ENCODE measurements at regions not wholly inside any gene's neighbourhood (a gene's known extent, or its start where the extent isn't known, plus 50 kb on each side); places are given as distances from the start of the nearest gene placed in this dataset.

GRCh38 chrY:19354061-19354856 lies 390.3 kb downstream of the KDM5D start:
- DNase-seq = no peak

DNA sequence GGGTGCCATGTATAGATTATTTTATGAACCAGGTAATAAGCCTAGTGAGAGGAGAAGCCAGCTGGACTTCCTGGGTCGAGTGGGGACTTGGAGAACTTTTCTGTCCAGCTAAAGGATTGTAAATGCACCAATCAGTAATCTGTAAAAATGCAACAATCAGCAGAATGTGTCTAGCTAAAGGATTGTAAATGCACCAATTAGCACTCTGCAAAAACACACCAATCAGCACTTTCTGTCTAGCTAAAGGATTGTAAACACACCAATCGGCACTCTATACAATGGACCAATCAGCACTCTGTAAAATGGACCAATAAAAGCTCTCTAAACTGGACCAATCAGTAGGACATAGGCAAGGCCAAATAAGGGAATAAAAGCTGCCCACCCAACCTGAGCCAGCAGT lies 392.9 kb downstream of the KDM5D start:
- DNase-seq = no peak

DNA sequence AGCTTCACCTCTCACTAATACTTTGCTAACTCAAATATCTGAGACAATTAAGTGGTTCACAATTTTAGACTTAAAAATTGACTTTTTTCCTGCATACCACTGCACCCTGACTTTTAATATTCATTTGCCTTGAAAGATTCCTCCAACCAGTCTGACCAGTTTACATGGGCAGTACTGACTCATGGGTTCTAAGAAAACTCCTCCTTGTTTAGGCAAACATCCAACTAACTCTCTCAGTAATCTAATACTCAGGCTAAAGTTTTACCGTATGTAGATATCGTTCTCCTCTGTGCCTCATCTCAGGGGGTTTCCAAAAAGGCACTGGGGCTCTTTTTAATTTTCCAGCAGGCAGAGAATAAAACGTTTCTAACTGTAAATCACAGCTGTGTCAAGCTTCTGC lies 422.8 kb downstream of the KDM5D start:
- no peak for DNase-seq

DNA sequence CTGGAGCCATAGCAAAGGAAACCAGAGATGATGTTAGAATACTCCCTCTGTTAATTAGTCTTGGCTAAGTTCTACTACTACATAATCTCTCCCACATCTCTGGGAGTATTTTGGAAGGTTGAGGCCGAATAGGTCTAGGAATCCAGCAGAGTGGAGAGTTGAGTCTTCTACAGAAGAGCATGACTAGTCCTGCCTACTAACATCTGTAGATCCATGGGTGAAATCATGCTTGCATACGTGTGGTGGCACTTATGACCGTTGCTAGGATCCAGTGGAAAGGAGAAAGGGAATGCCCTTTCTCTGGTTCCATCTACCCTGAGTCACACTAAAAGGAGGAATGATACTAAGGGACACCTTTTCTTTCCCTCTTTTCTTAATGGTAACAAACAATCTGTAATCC lies 425.4 kb downstream of the KDM5D start:
- no peak for DNase-seq

- no peak for DNase-seq
Observed at GRCh38 chrY:19317271-19317987, 427.1 kb downstream of the KDM5D start.

DNA sequence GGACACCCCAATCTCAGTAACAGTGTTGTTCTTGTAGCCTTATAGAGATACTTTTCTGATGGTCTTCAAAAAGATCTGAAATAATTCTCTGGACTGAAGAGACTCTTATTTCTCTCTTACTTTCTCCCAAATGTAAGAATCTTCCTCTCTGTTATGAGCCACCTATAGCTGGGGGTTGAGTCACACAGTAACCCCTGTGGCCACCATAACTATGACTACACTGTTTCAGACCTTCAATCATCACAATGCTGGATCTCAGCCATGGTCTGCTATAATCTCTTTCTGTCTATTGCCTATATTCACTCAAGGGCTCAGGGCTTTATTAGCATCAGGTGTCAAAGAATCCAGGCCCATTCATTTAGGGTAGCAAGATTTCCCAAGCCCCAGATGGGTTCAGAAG lies 436.9 kb downstream of the KDM5D start:
- DNase-seq = no peak

- no peak for DNase-seq
Observed at GRCh38 chrY:19303136-19303535, 441.4 kb downstream of the KDM5D start.

GRCh38 chrY:19290925-19291324 lies 453.6 kb downstream of the KDM5D start:
- DNase-seq = no peak

GRCh38 chrY:19274076-19274475 lies 470.4 kb downstream of the KDM5D start:
- no peak for DNase-seq

DNA sequence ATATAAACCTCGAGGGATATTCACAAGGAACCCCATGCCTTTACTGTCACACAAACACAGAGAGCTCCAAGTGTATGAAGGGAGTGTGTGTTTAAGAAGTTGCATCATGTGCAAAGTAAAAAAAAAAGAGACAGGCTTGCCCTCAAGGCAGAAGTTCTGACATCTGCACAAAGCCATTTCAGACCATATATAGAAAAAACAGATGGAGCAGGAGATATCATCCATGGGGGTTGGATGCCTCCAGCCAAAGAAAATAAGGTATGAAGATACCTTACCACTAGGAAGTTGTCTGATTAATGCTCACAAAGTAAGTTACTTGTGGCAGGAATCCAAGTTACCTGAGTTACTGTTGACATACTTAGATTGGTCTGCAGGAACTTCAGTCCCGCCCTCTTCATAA lies 476.2 kb downstream of the KDM5D start:
- no peak for DNase-seq

- DNase-seq = no peak
Observed at GRCh38 chrY:19265404-19265803, 479.1 kb downstream of the KDM5D start.

GRCh38 chrY:19262310-19262709 lies 482.2 kb downstream of the KDM5D start:
- DNase-seq = no peak

DNA sequence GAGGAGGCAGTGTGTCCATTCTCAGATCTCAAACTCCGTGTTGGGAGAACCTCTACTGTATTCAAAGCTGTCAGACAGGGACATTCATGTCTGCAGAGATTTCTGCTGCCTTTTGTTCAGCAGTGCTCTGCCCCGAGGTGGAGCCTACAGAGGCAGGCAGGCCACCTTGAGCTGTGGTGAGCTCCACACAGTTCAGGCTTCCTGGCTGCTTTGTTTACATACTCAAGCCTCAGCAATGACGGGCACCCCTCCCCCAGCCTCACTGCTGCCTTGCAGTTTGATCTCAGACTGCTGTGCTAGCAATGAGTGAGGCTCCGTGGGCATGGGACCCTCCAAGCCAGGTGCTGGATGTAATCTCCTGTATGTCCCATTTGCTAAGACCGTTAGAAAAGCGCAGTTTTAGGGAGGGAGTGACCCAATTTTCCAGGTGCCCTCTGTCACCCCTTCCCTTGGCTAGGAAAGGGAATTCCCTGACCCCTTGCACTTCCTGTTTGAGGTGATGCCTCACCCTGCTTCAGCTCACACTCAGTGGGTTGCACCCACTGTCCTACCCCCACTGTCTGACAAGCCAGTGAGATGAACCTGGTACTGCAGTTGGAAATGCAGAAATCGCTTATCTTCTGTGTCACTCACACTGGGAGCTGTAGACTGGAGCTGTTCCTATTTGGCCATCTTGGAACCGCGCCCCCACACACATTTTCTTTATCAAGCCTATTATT lies 458.9 kb upstream of the HSFY2 start:
- no peak for DNase-seq

GRCh38 chrY:19220784-19221183 lies 447.2 kb upstream of the HSFY2 start:
- DNase-seq = no peak

GRCh38 chrY:19208915-19209314 lies 435.4 kb upstream of the HSFY2 start:
- DNase-seq = peak; percentile 44

- no peak for DNase-seq
Observed at GRCh38 chrY:19207048-19207447, 433.5 kb upstream of the HSFY2 start.

DNA sequence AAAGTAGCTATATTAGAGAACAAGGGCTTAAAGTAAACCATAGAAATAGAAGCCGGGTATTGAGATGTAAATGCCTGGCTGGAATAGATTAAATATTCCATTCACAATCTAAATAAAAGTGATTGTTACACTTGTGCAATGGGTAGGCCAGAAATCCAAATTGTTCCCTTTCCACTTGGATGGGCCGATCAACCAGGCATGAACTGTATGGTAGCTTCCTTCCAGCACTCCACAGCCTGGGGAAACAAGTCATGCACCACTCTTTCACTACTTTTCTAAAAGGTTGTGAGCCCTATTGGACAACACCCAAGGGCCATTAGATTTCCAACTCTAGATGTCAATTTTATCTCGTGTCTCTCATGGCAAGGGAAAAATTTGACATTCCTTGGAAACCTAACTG lies 407.3 kb upstream of the HSFY2 start:
- DNase-seq = no peak

- no peak for DNase-seq
Observed at GRCh38 chrY:19168202-19168565, 394.6 kb upstream of the HSFY2 start.

DNA sequence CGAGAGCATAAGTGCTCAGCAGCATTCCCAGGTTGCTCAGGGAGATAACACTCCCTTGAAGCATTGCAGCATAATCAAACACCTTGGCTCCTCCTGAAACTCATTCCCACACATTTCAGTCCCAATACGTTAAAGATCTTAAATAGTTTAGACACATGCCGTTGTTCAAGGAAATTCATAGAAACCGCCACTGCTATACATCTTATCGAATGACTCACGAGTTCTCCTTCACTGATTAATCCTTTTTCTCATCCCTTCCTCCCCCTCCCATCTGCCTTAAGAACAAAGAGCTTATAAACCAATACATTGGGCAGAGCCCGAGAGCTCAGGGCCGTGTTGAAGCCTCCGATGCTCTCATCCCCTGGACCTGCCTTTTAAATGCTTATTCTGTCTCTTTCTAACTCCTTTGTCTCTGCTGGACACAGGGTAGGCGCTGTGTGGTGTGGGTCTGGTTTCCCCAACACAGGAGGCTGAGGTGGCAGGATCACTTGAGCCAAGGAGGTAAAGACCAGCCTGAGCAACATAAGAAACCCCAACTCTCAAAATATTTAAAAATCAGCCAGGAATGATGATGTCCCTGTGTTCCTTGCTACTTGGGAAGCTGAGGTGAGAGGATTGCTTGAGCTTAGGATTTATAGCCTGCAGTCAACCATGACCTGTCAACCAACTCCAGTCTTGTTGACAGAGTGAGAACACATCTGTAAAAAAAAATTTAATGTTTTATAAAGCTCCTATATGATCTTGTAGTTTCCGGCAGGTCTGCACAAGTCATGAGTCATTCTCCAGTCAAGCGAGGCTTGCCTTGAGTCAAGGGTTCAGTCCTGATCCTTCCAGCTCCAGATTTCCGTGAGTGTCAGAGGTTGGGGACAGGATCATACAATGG lies 394.0 kb upstream of the HSFY2 start:
- DNase-seq = no peak

DNA sequence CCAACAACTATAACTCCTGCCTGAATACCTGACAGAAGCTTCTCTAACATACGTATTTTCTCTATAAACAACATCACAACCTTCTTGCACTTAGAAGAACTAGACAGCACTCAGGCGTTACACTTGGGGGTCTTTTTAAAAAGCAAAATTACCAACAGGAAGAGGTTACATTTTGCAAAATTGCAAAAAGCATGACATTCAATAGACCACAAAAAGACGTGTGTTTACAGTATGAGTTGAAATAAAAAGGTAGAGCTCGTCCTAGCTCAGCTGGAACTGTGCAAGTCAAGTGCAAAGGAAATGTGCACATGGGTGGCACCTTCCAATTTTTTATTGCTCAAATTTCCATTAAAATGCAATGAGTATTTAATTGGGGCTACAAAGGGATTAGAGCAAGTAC lies 375.2 kb upstream of the HSFY2 start:
- no peak for DNase-seq

GRCh38 chrY:19146296-19146695 lies 372.8 kb upstream of the HSFY2 start:
- DNase-seq = no peak

DNA sequence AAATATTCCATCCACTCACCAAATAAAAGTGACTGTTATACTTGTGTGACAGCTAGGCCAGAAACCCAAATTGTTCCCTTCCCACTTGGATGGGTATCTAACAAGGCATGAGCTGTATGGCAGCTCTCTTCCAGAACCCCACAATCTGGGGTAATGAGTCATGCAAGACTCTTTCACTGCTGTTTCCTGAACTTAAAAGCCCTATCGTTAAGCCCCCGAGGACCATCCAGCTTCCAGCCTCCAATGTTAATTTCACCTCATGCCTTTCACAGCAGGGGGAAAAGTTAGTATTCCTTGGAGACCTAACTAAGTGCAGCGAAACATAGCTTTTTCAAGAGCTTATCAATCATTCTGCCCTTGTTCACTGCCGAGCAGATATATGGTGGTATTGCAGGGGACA lies 368.6 kb upstream of the HSFY2 start:
- DNase-seq = no peak
